ENCODE measurements at regions not wholly inside any gene's neighbourhood (a gene's known extent, or its start where the extent isn't known, plus 50 kb on each side); places are given as distances from the start of the nearest gene placed in this dataset.

- TF ChIP-seq CTCF (optimal IDR thresholded peaks at IDR 0.05 in 1 of 3, IDR thresholded peaks at IDR 0.05 in 1 of 3, conservative IDR thresholded peaks at IDR 0.05 in 1 of 3; ENCODE audit: extremely low read depth in 1 of 3, insufficient read depth in 2 of 3, low read length in 3 of 3) = no peak
- no peak for TF ChIP-seq EZH2 (IDR thresholded peaks at IDR 0.05; ENCODE audit: low read length)
These were observed 109.6 kb downstream of the APOB start for GRCh38 chr2:20934236-20934635.
